ENCODE measurements at regions not wholly inside any gene's neighbourhood (a gene's known extent, or its start where the extent isn't known, plus 50 kb on each side); places are given as distances from the start of the nearest gene placed in this dataset.

GRCh38 chr2:23270810-23271209, 114.2 kb upstream of the KLHL29 start:
- Histone ChIP-seq H3K9me2 (replicated peaks; ENCODE audit: insufficient read depth, low read length) (no peaks in the 10 kb centered on the region), H3K4me2 (ENCODE audit: low read depth, low read length, poor library complexity, severe bottlenecking) (no peak overlapping the region), H3K27me3 (ENCODE audit: low read length) (no peaks in the 10 kb centered on the region), H3K4me1 (ENCODE audit: low read length) (no peaks in the 10 kb centered on the region), H3K9me3 (ENCODE audit: low read length) (no peaks in the 10 kb centered on the region), H3K4me3 (ENCODE audit: low read length) (no peak overlapping the region), H3K79me2 (ENCODE audit: low read length) (no peaks in the 10 kb centered on the region), H3K9ac (ENCODE audit: low read length) (no peak overlapping the region), H3K27ac (ENCODE audit: low read length) (no peak overlapping the region), H3K36me3 (ENCODE audit: insufficient read depth, low read length) (no peaks in the 10 kb centered on the region), H4K20me1 (ENCODE audit: insufficient read depth, low read depth, low read length) (no peaks in the 10 kb centered on the region), H2AFZ (ENCODE audit: low read length) (no peak overlapping the region)
- DNase-seq, result no peak

DNA sequence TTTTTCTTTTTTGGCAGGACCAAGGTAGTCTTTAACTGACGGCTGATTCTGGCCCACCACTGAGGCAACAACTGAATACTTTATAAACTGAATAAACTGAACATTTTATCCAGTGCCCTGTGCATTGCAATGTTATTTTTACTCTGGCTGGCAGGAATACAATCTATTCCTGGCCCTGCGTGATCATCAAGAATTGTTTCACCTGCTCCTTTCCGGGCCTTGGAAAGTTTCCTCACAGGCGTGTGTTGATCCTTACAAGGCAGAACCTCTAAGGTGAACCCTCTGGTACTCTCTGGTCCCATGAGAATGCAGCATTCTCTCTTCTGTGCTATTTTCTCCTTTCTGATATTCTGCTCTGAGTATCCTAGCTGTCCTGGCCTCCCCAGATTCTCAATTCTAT, 113.7 kb upstream of the KLHL29 start:
- no peaks in the 10 kb centered on the region for H3K36me3 ChIP-seq (ENCODE audit: insufficient read depth, low read length)
- no peak overlapping the region for H3K4me2 ChIP-seq (ENCODE audit: low read depth, low read length, poor library complexity, severe bottlenecking)
- no peak overlapping the region for H3K9ac ChIP-seq (ENCODE audit: low read length)
- H3K9me3 ChIP-seq (ENCODE audit: low read length), result no peaks in the 10 kb centered on the region
- no peaks in the 10 kb centered on the region for H3K9me2 ChIP-seq (replicated peaks; ENCODE audit: insufficient read depth, low read length)
- H2AFZ ChIP-seq (ENCODE audit: low read length), result no peak overlapping the region
- H3K79me2 ChIP-seq (ENCODE audit: low read length), result no peaks in the 10 kb centered on the region
- no peak overlapping the region for H3K27ac ChIP-seq (ENCODE audit: low read length)
- H3K27me3 ChIP-seq (ENCODE audit: low read length), result no peaks in the 10 kb centered on the region
- H4K20me1 ChIP-seq (ENCODE audit: insufficient read depth, low read depth, low read length), result no peaks in the 10 kb centered on the region
- no peaks in the 10 kb centered on the region for H3K4me1 ChIP-seq (ENCODE audit: low read length)
- no peak for DNase-seq
- H3K4me3 ChIP-seq (ENCODE audit: low read length), result no peak overlapping the region

DNA sequence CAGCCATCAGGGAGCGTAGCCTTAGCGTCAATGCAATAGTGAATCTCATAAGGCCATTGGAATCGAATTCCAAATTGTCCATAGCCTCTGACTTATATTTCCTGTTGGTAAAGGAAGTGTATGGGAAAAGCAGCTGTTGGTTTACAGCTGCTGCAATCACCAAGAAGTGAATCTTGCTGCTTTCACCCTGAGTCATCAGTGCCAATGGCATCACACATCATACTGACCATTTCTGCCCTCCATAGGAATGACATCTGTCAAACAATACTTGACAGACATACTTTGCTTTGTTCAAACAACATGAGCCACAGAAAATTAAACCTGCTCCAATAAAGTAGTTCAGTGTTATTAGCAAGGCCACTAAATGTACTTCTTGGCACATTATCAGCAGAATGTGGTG, 111.2 kb upstream of the KLHL29 start:
- H4K20me1 ChIP-seq (ENCODE audit: insufficient read depth, low read depth, low read length), result no peaks in the 10 kb centered on the region
- no peak overlapping the region for H3K4me2 ChIP-seq (ENCODE audit: low read depth, low read length, poor library complexity, severe bottlenecking)
- no peak overlapping the region for H3K27ac ChIP-seq (ENCODE audit: low read length)
- H3K9ac ChIP-seq (ENCODE audit: low read length), result no peak overlapping the region
- H3K4me1 ChIP-seq (ENCODE audit: low read length), result no peaks in the 10 kb centered on the region
- no peak for DNase-seq
- H3K4me3 ChIP-seq (ENCODE audit: low read length), result no peak overlapping the region
- no peak overlapping the region for H2AFZ ChIP-seq (ENCODE audit: low read length)
- no peaks in the 10 kb centered on the region for H3K79me2 ChIP-seq (ENCODE audit: low read length)
- no peaks in the 10 kb centered on the region for H3K36me3 ChIP-seq (ENCODE audit: insufficient read depth, low read length)
- H3K27me3 ChIP-seq (ENCODE audit: low read length), result no peaks in the 10 kb centered on the region
- no peaks in the 10 kb centered on the region for H3K9me2 ChIP-seq (replicated peaks; ENCODE audit: insufficient read depth, low read length)
- H3K9me3 ChIP-seq (ENCODE audit: low read length), result no peaks in the 10 kb centered on the region

- H3K79me2 ChIP-seq (ENCODE audit: low read length), result no peaks in the 10 kb centered on the region
- H4K20me1 ChIP-seq (ENCODE audit: insufficient read depth, low read depth, low read length), result no peaks in the 10 kb centered on the region
- H3K9me3 ChIP-seq (ENCODE audit: low read length), result no peaks in the 10 kb centered on the region
- H3K4me3 ChIP-seq (ENCODE audit: low read length), result no peak overlapping the region
- no peak for DNase-seq
- no peak overlapping the region for H3K9ac ChIP-seq (ENCODE audit: low read length)
- no peaks in the 10 kb centered on the region for H3K27me3 ChIP-seq (ENCODE audit: low read length)
- H2AFZ ChIP-seq (ENCODE audit: low read length), result no peak overlapping the region
- no peak overlapping the region for H3K27ac ChIP-seq (ENCODE audit: low read length)
- H3K4me2 ChIP-seq (ENCODE audit: low read depth, low read length, poor library complexity, severe bottlenecking), result no peak overlapping the region
- no peaks in the 10 kb centered on the region for H3K4me1 ChIP-seq (ENCODE audit: low read length)
- no peaks in the 10 kb centered on the region for H3K36me3 ChIP-seq (ENCODE audit: insufficient read depth, low read length)
- no peaks in the 10 kb centered on the region for H3K9me2 ChIP-seq (replicated peaks; ENCODE audit: insufficient read depth, low read length)
Observed at GRCh38 chr2:23280401-23280800, 104.6 kb upstream of the KLHL29 start.

DNA sequence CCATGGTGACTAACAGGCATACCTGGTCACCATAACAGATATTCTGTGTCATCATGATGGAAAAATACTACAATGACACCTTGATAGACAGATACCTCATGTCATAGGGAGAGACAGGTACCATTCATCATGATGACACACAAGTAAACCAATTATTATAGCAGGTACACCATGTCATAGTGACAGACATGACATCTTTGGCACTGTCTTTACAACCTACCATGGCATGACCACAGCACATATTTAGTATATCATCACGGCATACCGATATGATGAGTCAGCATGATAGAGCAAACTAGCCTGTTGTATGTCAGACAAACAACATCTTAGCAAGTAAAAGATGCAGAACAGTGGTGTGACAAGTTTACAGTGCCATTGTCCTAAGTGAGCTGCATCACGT, 101.3 kb upstream of the KLHL29 start:
- no peak overlapping the region for H2AFZ ChIP-seq (ENCODE audit: low read length)
- no peak overlapping the region for H3K4me2 ChIP-seq (ENCODE audit: low read depth, low read length, poor library complexity, severe bottlenecking)
- no peaks in the 10 kb centered on the region for H3K36me3 ChIP-seq (ENCODE audit: insufficient read depth, low read length)
- no peak overlapping the region for H3K4me3 ChIP-seq (ENCODE audit: low read length)
- H3K27ac ChIP-seq (ENCODE audit: low read length), result no peak overlapping the region
- no peaks in the 10 kb centered on the region for H3K79me2 ChIP-seq (ENCODE audit: low read length)
- DNase-seq, result no peak
- H3K27me3 ChIP-seq (ENCODE audit: low read length), result no peaks in the 10 kb centered on the region
- no peaks in the 10 kb centered on the region for H3K9me3 ChIP-seq (ENCODE audit: low read length)
- H3K9me2 ChIP-seq (replicated peaks; ENCODE audit: insufficient read depth, low read length), result no peaks in the 10 kb centered on the region
- H4K20me1 ChIP-seq (ENCODE audit: insufficient read depth, low read depth, low read length), result no peaks in the 10 kb centered on the region
- H3K9ac ChIP-seq (ENCODE audit: low read length), result no peak overlapping the region
- H3K4me1 ChIP-seq (ENCODE audit: low read length), result no peaks in the 10 kb centered on the region

DNA sequence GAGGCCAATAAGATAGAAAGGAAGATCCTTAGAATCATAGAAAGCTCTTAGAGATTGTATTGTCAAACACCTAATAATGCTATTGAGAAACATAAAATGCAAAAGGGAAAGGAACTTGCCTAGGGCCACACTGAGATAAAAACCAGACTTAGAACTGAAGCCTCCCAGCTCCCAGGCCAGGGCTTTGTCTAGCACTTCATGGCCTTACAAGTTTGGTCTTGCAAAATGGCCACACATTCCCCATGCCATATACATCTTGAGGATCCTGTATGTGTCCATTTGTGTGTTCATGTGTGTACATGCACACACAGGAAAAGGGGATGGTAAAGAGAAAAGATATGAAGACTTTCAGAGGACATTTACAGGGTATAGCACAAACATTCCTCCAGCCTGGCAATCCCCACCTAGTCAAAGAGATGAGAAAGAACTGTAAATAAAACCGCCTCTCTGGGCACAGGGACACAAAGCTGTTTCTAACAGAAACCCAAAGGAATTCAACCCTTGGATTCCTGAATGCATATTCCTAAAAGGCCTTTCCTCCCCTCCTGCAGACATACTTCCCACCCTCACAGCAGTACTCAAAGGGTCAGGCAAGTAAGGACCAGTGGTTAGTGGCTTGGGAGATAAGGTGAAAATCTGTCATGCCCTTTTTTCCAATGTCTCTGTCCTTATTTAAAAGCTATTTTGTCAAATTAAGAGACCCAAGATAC, 99.7 kb upstream of the KLHL29 start:
- Histone ChIP-seq H3K27ac (ENCODE audit: low read length) (no peak overlapping the region), H3K4me3 (ENCODE audit: low read length) (no peak overlapping the region), H4K20me1 (ENCODE audit: insufficient read depth, low read depth, low read length) (no peaks in the 10 kb centered on the region), H3K4me1 (ENCODE audit: low read length) (no peaks in the 10 kb centered on the region), H3K4me2 (ENCODE audit: low read depth, low read length, poor library complexity, severe bottlenecking) (no peak overlapping the region), H3K9ac (ENCODE audit: low read length) (no peak overlapping the region), H3K27me3 (ENCODE audit: low read length) (no peaks in the 10 kb centered on the region), H3K79me2 (ENCODE audit: low read length) (no peaks in the 10 kb centered on the region), H3K9me3 (ENCODE audit: low read length) (no peaks in the 10 kb centered on the region), H2AFZ (ENCODE audit: low read length) (no peak overlapping the region), H3K36me3 (ENCODE audit: insufficient read depth, low read length) (no peaks in the 10 kb centered on the region), H3K9me2 (replicated peaks; ENCODE audit: insufficient read depth, low read length) (no peaks in the 10 kb centered on the region)
- DNase-seq, result no peak

DNA sequence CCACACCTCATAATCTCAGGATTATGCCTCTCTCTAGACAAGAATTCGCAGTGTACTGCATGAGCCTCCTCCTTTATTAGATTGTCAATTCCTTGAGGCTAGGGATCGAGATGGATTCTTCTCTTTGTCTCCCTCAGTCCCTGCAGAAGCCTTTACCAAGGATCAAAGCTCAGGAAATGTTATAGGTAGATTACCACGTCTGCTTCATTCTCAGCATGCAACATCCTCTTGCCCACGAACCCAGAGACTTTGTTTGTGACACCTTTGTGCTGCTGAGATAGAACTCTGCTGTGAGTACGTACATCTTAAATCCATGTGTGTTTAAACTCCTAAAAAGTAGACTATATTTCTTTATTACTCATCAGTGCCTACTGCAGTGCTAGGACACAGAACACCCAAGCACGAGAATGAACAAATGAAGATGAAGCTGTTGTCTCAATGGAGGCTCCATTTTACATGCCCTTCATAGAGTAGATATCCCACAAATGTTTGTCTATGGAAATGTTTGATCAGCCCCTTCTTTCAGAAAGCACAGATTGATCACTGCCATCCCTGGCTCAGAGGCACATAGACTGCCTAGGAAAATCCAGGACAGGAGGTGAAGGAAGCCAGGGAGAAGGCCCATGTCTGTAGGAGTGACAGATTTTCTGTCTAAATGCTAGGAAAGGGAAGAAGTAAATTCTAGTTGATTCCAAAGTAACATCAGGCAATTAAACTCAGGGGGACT, 98.8 kb upstream of the KLHL29 start:
- Histone ChIP-seq H2AFZ (ENCODE audit: low read length) (no peak overlapping the region), H4K20me1 (ENCODE audit: insufficient read depth, low read depth, low read length) (no peaks in the 10 kb centered on the region), H3K4me3 (ENCODE audit: low read length) (no peak overlapping the region), H3K79me2 (ENCODE audit: low read length) (no peaks in the 10 kb centered on the region), H3K4me2 (ENCODE audit: low read depth, low read length, poor library complexity, severe bottlenecking) (no peak overlapping the region), H3K9me3 (ENCODE audit: low read length) (no peaks in the 10 kb centered on the region), H3K36me3 (ENCODE audit: insufficient read depth, low read length) (no peaks in the 10 kb centered on the region), H3K27me3 (ENCODE audit: low read length) (no peaks in the 10 kb centered on the region), H3K9ac (ENCODE audit: low read length) (no peak overlapping the region), H3K9me2 (replicated peaks; ENCODE audit: insufficient read depth, low read length) (no peaks in the 10 kb centered on the region), H3K4me1 (ENCODE audit: low read length) (no peaks in the 10 kb centered on the region), H3K27ac (ENCODE audit: low read length) (no peak overlapping the region)
- DNase-seq, result no peak

- no peak overlapping the region for H3K4me3 ChIP-seq (ENCODE audit: low read length)
- no peaks in the 10 kb centered on the region for H3K36me3 ChIP-seq (ENCODE audit: insufficient read depth, low read length)
- H3K4me2 ChIP-seq (ENCODE audit: low read depth, low read length, poor library complexity, severe bottlenecking), result no peak overlapping the region
- H3K9ac ChIP-seq (ENCODE audit: low read length), result no peak overlapping the region
- no peaks in the 10 kb centered on the region for H3K9me3 ChIP-seq (ENCODE audit: low read length)
- DNase-seq, result no peak
- no peaks in the 10 kb centered on the region for H3K79me2 ChIP-seq (ENCODE audit: low read length)
- no peak overlapping the region for H2AFZ ChIP-seq (ENCODE audit: low read length)
- no peaks in the 10 kb centered on the region for H3K9me2 ChIP-seq (replicated peaks; ENCODE audit: insufficient read depth, low read length)
- H3K27me3 ChIP-seq (ENCODE audit: low read length), result no peaks in the 10 kb centered on the region
- H3K27ac ChIP-seq (ENCODE audit: low read length), result no peak overlapping the region
- H4K20me1 ChIP-seq (ENCODE audit: insufficient read depth, low read depth, low read length), result no peaks in the 10 kb centered on the region
- H3K4me1 ChIP-seq (ENCODE audit: low read length), result no peaks in the 10 kb centered on the region
Observed at GRCh38 chr2:23286758-23287704, 97.9 kb upstream of the KLHL29 start.

Data from Karpas-422 (cell line).